ENCODE measurements at regions not wholly inside any gene's neighbourhood (a gene's known extent, or its start where the extent isn't known, plus 50 kb on each side); places are given as distances from the start of the nearest gene placed in this dataset.

DNA sequence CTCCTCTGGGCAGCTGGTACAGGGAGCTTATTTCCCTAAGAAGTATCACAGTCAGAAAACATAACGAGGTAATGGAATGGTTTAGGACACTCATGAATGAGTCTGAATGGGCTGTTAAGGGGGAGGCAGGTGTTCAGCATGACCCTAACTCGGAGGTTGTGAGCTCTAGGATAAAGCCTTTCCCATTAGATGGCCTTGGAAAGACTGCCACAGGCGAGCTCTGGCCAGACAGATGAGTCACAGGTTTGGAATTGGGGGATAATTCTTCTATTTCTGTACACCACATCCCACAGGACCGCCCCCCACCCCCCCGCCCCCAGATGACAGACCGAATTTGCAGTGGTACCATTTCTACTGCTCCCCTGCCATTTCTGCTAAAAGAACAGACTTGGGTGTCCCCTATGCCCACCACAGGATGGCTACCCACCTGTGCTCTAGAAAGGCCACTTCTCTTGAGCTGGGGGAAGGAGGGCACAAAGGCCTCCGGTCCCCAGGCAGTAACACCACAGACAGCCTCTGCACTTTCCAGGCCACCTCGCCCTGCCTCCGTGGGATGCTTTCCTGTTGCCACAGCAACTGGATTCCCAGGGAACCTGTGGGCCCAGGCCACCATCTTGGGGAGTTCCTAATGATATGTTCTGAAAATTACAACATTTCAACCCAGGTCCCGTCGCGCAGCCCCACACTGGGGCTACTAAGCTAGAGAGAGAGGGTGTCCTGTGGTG, 76.7 kb downstream of the TRIM29 start:
- FAIRE-seq = no peak

DNA sequence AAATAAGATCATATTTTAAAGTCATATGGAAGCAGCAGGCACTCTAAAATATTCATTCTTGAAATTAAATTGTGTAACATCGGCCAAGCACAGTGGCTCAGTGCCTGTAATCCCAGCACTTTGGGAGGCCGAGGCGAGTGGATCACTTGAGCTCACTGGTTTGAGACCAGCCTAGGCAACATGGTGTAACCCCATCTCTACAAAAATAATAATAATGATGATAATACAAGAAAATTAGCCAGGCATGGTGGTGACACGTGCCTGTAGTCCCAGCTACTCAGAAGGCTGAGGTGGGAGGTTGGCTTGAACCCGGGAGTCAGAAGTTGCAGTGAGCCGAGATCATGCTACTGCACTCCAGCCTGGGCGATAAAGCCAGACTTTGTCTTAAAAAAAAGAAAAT, 77.4 kb downstream of the TRIM29 start:
- no peak for FAIRE-seq

GRCh38 chr11:120058931-120059330, 79.0 kb downstream of the TRIM29 start:
- FAIRE-seq = no peak

DNA sequence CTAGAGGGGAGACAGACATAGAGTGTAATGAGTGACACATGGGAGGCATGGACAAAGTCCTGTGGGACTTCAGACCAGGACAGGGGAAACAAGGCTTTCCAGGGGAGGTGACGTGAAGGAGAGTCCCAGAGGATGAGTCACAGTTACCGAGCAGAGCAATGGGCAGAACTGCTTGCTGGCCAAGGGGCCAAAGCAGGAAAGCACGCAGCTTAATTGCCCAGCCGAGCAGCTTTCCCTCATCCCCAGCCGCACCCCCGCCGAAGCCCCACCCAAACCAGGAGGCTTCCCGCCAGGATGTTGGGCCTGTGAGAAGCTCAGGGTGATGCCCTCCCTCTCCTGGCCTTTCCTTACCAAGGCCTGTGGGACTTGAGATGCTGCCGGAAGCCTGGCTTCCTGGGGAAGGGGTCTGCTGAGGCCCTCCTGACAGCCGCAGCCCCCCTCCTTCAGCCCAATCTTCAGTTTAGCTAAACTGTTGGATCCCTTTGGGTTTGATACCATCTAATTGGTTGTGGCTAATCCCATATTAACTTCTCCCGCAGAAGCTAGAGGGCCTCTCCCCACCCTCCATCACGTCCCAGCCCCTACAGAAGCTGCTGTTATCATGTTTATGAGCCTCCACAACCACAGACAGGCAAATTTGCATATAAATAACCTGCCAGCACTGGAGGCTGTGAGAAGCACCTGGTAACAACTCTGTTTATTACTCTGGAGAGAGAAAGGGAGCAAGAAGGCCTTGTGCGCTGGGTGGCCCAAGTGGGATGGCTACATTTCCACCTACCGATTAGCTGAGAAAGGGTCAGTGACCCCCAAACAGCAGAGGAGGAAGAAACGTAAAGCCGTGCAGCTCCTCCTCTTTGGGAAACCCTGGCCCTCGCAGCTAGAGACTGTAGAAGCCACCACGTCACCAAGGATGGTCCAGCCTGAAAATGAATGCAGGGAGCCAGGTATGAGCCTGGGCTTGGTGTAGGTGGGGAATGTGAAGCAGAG, 80.0 kb downstream of the TRIM29 start:
- no peak for FAIRE-seq

- FAIRE-seq = no peak
Observed at GRCh38 chr11:120057028-120057330, 80.9 kb downstream of the TRIM29 start.

- FAIRE-seq = no peak
Observed at GRCh38 chr11:120056301-120057027, 81.4 kb downstream of the TRIM29 start.

DNA sequence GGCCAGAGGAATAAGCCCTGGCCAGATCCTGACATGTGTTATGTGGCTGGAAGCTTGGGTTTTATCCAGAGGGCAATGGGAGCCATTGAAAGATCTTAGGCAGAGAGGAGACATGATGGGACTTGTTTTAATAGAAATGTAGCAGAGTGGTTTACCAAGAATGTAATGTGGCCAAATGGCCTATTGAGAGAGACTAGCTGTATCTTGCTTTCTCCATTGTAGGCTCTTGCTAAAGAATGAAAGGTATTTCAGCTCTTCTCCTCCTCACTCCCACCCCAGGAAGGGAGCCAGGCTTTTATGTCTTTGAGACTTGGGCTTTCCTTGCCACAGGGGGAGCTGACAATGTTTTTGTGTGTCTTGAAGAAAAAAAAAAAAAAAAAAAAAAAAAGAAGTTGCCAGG, 82.3 kb downstream of the TRIM29 start:
- FAIRE-seq = no peak

DNA sequence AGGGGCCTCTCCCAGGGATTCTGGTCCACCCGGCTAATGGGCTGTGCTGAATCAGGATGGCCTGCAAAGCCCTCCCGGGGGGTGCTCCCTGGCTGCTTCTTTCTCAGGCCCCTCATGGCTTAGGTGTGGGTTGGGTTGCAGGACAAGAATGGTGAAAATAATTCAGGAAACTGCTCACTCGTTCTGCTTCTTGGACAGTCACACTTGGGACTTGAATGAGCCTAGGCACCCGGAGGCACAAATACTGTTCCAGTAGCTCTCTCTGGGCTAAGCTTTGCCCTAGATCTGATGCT, 83.2 kb downstream of the TRIM29 start:
- no peak for FAIRE-seq

DNA sequence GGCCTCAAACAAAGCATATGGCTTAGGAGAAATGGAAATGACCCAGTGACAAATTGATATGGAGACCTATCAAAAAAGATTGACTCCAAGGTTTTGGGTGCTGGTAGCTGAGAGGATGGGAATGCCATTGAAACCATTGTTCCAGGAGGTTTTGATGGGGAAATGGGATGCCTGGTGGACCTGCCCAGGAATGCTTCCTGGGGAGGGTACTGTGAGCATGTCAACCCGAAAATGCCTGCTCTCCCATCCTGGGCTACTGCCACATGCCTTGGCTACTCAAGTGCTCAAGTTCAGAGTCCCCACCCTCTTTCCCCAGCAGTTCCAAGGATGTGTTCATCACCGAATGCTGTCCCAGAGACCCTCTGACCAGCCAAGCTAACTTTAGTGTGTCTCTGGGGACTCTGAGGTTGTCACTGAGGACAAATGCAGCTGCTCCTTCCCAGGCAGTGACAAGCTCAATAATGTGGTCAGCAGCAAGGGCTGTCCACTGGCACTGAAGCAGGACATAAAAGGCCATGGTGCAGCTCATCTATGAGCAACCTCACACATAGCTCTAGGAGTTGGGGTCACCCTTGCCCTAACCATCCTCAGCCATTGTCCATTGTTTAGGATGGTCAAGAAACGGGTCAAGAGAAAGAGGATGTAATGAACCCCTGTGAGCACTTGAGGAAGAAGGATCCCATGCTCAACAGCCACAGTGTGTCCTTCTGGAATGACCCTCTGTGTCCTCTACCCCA, 83.7 kb downstream of the TRIM29 start:
- no peak for FAIRE-seq

GRCh38 chr11:120052196-120052775, 85.6 kb downstream of the TRIM29 start:
- no peak for FAIRE-seq

- FAIRE-seq = no peak
Observed at GRCh38 chr11:120044011-120044675, 93.8 kb downstream of the TRIM29 start.

DNA sequence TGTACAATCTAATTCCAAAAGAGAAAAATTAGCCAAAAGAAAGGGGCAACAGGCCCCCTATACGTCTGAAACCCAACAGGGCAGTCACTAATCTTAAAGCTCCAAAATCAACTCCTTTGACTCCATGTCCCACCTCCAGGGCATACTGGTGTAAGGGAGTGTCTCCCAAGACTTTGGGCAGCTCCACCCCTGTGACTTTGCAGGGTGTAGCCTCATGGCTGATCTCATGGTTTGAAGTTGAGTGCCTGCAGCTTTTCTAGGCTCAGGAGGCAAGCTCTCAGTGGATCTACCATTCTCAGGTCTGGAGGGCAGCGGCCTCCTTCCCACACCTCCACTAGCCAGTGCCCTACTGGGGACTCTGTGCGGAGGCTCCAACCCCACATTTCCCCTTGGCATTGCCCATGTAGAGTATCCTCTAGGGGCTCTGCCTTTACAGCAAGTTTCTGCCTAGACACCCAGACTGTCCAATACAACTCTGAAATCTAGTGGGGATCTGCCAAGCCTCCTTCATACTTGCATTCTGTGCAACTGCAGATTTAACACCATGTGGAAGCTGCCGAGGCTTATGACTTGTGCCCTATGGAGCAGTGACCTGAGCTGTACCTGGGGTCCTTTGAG, 94.5 kb downstream of the TRIM29 start:
- FAIRE-seq = no peak

DNA sequence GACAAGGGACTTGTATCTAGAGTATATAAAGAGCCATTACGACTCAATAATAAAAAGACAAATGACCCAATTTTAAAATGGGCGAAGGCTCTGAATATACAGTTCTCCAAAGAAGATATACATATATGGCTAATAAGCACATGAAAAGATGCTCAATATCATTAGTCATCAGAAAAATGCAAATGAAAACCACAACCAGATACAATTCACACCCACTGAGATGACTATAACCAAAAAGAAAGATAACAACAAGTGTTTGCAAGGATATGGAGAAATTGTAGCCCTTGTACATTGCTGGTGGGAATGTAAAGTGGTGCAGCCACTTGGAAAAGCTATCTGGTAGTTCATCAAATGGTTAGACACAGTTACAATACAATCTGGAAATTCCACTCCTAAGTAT, 96.3 kb downstream of the TRIM29 start:
- no peak for FAIRE-seq

DNA sequence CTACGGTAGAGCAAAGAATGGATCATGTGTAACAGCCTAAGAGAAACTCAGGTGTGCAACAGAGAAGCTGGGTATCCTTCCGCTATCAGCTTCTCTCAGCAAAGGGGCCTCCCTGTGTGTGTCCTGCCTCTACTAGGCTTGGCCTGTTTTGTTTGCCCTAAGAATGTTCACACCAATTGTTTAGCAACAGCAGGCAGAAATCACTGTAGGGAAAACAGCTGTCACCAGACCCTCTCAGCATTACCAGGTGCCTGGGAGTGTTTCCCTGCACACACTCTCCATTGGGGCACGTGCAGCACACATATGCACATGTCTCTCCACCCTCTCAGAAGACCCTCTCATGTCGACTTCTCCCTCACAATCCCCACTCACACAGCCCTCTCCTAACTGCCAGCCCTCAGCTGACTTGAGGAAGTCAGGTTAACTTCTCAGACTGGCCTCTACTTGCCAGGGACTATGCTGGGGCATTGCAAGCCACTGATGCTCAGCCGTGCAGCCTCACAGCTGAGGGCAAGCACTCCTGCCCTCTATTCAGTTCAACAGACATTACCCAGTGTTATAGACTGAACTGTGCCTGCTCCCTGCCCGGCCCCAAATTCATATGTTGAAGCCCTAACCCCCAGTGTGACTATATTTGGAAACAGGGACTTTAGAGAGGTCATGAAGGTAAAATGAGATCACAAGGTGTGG, 97.6 kb downstream of the TRIM29 start:
- FAIRE-seq = no peak

DNA sequence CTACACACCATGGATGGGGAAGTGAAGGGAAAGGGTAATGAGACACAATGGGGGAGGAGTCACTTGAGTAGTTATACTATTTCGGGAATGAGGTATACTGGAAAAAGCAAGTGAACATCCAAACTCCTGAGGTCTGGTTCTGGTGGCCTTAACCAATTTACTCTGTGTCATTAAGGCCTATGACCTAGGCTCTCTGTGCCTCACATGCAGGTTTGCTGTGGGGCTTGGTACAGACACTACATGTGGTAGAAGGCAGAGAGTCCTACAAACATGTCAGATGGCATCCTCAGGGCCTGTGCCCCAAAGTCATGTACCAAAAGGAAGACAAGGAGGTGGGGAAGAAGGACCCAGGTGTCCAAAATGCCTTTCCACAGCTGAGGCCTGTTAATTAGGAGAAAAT, 98.9 kb downstream of the TRIM29 start:
- no peak for FAIRE-seq

DNA sequence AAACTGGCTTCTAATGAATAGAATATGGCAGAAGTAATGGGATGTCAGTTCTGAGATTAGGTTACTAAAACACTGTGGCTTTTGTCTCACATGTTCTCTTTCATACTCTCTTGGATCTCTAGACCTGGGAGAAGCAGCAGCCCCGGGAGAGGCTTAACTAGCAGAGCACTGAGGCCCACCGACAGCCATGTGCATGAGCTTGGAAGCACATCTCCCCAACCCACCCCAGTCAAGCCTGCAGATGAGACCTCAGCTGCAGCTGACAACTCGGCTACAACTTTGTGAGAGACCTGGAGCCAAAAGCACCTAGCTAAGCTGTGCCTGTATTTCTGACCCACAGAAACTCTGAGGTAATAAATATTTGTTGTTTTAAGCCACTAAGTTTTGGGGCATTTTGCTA, 100.8 kb downstream of the TRIM29 start:
- no peak for FAIRE-seq

DNA sequence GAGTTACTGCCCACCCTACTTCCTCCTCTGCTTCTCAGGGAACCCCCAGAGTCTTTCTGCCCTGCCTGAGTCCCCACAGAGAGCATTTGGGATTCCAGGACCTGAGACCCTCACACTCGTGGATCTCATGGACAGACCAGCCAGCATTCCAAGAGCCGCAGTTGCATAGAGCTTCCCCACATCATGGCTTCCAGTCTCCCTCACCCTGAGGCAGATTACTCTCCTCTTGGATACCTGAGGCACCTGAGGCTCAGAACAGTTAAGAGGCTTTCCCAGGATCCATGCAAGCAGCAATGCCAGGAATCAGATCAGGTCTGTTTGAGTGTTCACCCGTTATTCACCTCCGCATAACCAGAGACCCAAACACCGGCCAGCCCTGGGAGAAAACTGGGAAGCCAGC, 102.2 kb downstream of the TRIM29 start:
- FAIRE-seq = no peak

DNA sequence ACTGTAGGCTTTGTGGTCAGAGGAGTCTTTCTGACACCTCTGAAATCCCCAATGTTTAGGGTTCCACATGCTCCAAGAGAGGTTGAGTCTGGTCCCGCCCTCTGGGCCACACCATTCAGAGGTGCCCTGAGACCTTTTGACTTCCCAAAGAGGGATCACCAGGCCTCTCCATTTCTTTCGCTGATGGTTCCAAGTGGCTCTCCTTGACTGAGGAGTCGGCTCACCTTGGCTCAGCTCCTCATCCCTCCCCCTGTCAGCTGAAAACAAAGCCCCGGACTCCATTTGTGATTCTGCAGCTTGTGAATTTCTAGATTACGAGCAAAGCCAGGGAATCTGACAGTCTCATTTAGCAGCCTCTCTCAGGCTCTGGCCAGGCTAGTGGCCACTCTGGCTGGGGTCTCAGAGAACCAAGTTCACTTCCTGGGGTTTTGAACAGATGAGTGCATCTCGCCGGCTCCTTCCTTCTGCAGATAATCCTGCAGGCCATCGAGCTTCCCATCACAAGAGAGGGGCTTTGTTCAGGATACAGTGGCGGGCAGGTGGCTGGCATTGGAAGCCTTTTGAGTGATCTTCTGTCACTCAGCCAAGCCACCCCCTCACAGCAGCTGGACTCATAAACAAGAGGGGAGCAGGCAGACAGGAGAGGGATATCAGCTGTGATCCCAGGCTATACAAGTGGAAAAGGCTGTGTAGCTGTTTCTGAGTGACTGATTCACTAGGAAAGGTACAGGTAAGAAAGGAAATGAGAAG, 102.9 kb downstream of the TRIM29 start:
- FAIRE-seq = no peak

DNA sequence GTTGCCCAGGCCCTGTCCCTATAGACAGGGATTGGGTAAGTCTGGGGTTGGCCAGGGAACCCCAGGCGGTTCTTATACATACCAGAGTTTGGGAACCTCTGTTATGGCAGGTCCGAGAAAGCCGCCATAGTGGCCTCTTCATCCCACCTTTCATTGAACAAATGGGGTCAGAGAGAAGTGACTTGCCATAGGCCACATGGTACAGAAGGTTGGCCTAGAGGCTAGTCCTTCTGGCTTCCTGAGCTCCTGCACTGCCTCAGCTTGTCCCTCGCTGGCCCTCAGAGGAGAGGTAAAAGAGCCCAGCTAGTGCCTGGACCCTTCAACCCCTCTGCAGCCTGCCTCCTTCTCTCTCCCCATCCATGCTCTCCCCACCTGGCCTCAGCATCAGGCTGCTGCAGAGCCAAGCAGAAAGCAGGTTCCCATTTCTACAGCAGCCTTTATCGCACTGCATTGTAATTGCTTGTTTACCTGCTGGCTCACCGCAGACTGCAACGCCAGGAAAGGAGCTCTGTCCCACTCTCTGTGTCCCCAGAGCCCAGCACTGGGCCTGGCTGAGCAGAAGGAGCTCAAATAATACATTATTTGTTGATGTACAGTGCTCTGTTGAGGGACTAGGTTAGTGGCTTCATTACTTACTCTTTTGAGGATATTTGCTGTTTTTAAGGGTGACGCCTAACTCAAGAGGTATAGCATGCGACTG, 103.6 kb downstream of the TRIM29 start:
- no peak for FAIRE-seq

Data from islet of Langerhans (tissue), 1 donor.